Activated CD4-positive, alpha-beta T cell treated with anti-CD3 and anti-CD28 coated beads for 36 hours (primary cell): ENCODE measurements at regions not wholly inside any gene's neighbourhood (a gene's known extent, or its start where the extent isn't known, plus 50 kb on each side); places are given as distances from the start of the nearest gene placed in this dataset.
"Not testable (repeated sequence)": the region's sequence is repeated elsewhere in the genome, so short reads cannot be mapped to it uniquely, and the experiment has no call there.

Experiments used
- ATAC-seq: fragments of 200-7000 bp; cut with Tn5 transposase; one replicate; pipeline ENCODE4 v1.10.0; 2021; ENCODE audit warnings: mild to moderate bottlenecking, moderate library complexity
- CTCF ChIA-PET: fragments of 350-600 bp; sonication (Branson Sonifier 250); formaldehyde crosslinking; loops from one replicate; lab custom pipeline; 2021; ENCODE audit warnings: antibody characterized with exemption; lab: Charles Lee
- POLR2A ChIA-PET: fragments of 350-600 bp; sonication (Branson Sonifier 250); formaldehyde crosslinking; loops from one replicate; lab custom pipeline; 2021; ENCODE audit warnings: antibody characterized with exemption, inconsistent platforms; lab: Charles Lee
- DNase-seq: peaks from one replicate; pipeline ENCODE4 v3.0.0-alpha.2; 2020
- H3K27ac Mint-ChIP-seq: one replicate; pipeline ENCODE4 v1.8.0; 2021; ENCODE audit warnings: mixed read lengths
- H3K27me3 Mint-ChIP-seq: one replicate; pipeline ENCODE4 v1.8.0; 2021; ENCODE audit warnings: mixed read lengths
- H3K36me3 Mint-ChIP-seq: one replicate; pipeline ENCODE4 v1.8.0; 2021; ENCODE audit warnings: low read depth, mixed read lengths
- H3K4me1 Mint-ChIP-seq: one replicate; pipeline ENCODE4 v1.8.0; 2021; ENCODE audit warnings: mixed read lengths
- H3K4me3 Mint-ChIP-seq: one replicate; pipeline ENCODE4 v1.8.0; 2021; ENCODE audit warnings: mild to moderate bottlenecking, moderate library complexity, mixed read lengths
- H3K9me3 Mint-ChIP-seq: one replicate; pipeline ENCODE4 v1.8.0; 2021; ENCODE audit warnings: low read depth, mixed read lengths
- intact Hi-C, 2 experiments: fragments of 100-400 bp; cut with DNase I in 1 of 2; cut with micrococcal nuclease in 1 of 2; formaldehyde crosslinking; loops; one replicate each; pipeline versions ENCODE4 v1.14.2 to v1.15.1; 2022 to 2024; cut with DNase I, micrococcal nuclease

DNA sequence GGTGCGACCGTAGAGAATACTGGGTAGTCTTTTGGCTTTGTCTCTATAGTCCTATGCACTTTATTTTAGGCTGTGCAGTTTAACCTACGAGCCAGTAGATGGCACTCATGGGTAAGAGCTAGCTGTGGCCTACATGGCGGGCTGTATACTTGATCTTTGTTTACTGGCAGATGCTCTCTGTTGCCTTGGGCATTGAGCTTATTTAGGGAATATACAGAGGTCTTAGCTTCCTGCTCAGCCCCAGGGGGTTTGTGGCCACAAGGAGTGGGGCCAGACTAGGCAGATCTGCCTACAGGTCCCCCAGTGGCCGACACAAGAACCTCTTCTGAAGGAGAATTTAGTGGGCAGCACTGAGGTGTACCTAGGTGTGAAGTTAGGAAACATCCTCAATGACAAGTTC, 227.6 kb upstream of the HDX start:
- ChIA-PET CTCF (interaction anchor here (0.7 to 1.0 kb wide), 2 partner anchors 11 to 21 kb away, joined by 3 read pairs; no protein-coding TSS in a partner anchor), POLR2A (no interaction called here)
- Mint-ChIP-seq H3K27me3 (no peaks in the 10 kb centered on the region), H3K4me1 (no peaks in the 10 kb centered on the region), H3K4me3 (no peak overlapping the region), H3K36me3 (no peaks in the 10 kb centered on the region), H3K27ac (no peak overlapping the region), H3K9me3 (no peaks in the 10 kb centered on the region)
- DNase-seq (peak; percentile 7), ATAC-seq (peak; percentile 75)
- intact Hi-C loops = loop anchor here in 1 of 2 experiments (2.0 kb wide), 2 partner anchors 323 to 815 kb away; no protein-coding TSS in a partner anchor

DNA sequence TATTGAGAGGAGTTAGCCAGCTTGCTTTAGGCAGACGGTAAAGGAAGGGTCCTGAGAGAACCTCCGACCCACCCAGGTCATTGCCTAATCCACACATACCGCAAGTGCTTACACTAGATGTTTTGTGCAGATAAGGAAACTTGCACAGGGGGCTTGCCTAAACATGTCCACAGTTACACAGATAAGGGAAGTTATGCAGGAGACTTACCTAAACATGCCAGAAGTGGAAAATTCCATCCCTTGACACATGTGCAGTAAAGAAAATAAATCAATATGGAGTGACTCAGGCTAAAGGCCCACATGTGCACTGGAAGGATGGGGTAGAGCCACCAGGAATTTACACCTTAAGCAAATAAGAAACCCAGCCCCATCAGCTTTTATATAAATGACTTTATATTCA, 232.8 kb upstream of the HDX start:
- intact Hi-C loops = no loop called here
- DNase-seq (no peak), ATAC-seq (no peak)
- Mint-ChIP-seq H3K4me1 (no peaks in the 10 kb centered on the region), H3K9me3 (no peaks in the 10 kb centered on the region), H3K36me3 (no peaks in the 10 kb centered on the region), H3K27ac (no peak overlapping the region), H3K27me3 (no peaks in the 10 kb centered on the region), H3K4me3 (no peak overlapping the region)
- CTCF ChIA-PET = no interaction called here
- POLR2A ChIA-PET = no interaction called here

DNA sequence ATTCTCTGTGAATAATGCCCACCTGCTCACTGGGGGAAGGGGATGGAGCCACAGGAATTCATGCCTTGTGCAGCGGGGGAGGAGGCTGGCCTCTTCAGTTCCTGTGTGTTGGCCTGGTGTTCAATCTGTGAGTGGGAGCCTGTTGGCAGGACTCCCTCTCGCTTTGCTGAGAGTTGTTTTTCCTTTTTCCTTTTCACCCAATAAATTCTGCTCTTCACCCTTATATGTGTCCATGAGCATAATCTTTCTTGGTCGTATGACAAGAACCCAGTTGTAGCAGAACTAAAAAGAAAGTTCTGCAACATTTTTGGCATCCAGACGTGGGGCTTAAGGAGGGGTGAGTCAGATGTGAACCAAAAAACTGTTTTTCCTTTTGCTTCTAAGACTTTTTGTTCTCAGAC, 235.2 kb upstream of the HDX start:
- Mint-ChIP-seq H3K4me1 (no peaks in the 10 kb centered on the region), H3K36me3 (no peaks in the 10 kb centered on the region), H3K27ac (no peak overlapping the region), H3K4me3 (no peak overlapping the region), H3K27me3 (no peaks in the 10 kb centered on the region), H3K9me3 (no peaks in the 10 kb centered on the region)
- intact Hi-C loops = no loop called here
- ATAC-seq = no peak
- ChIA-PET POLR2A (no interaction called here), CTCF (no interaction called here)
- DNase-seq = no peak

DNA sequence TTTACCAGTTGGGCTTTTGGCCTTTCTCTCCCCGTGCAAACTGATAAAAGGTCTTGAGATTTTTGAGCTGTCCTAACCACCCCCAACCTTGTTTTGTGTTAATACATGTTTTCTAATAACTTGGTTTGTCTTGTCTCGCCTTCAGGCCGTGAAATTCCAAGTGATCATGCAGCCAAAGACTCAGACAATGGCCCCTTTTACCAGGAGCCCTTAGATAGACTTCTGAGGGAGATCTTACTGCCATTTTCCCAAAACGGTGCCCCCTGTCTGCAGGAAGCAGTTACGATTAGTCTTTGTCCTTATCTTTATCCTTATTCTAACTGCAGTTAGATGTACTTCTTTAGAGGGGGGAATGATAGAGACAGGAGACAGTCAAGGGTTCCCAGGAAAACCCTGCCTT, 245.3 kb upstream of the HDX start:
- POLR2A ChIA-PET = no interaction called here
- intact Hi-C loops = no loop called here

DNA sequence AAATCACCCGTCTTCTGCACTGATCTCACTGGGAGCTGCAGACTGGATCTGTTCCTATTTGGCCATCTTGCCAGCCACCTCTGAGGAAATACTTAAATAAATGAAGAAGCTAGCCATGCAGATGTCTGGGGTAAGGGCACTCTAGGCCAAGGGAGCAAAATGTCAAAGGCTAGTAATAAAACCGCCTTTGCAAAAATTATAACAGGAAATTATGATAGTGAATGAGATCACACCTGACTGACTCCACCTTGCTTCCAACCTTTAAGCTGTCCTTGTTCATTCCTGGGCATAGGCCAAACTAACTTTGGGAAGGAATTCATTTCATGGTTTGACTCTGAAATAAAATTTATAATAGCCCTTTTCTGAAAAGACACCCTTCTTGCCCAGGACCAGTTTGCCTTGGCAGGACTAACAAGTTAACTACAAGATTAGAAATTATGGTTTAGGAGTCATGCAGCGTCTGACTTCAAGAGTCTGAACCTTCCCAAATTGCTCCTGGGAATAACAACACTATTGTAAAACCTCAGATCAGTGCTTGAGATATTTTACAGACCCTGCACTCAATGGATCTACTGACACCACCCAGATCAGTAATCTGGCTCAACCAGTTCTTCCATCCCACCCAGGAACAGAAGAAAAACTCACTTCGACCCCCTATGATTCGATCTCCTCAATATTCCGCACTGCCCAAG, 246.9 kb upstream of the HDX start:
- no peak overlapping the region for H3K27ac Mint-ChIP-seq
- no peaks in the 10 kb centered on the region for H3K27me3 Mint-ChIP-seq
- H3K4me1 Mint-ChIP-seq = no peaks in the 10 kb centered on the region
- POLR2A ChIA-PET = no interaction called here
- H3K9me3 Mint-ChIP-seq = no peaks in the 10 kb centered on the region
- DNase-seq (no peak), ATAC-seq (no peak)
- intact Hi-C loops = no loop called here
- H3K36me3 Mint-ChIP-seq = no peaks in the 10 kb centered on the region
- CTCF ChIA-PET = no interaction called here
- H3K4me3 Mint-ChIP-seq = no peak overlapping the region

More for the DNA sequence above, 245.3 kb upstream of the HDX start:
- Mint-ChIP-seq H3K4me1 (no peaks in the 10 kb centered on the region), H3K27me3 (no peaks in the 10 kb centered on the region), H3K4me3 (no peak overlapping the region), H3K36me3 (no peaks in the 10 kb centered on the region), H3K9me3 (no peaks in the 10 kb centered on the region), H3K27ac (no peak overlapping the region)
- CTCF ChIA-PET = no interaction called here
- no peak for ATAC-seq
- DNase-seq = no peak

DNA sequence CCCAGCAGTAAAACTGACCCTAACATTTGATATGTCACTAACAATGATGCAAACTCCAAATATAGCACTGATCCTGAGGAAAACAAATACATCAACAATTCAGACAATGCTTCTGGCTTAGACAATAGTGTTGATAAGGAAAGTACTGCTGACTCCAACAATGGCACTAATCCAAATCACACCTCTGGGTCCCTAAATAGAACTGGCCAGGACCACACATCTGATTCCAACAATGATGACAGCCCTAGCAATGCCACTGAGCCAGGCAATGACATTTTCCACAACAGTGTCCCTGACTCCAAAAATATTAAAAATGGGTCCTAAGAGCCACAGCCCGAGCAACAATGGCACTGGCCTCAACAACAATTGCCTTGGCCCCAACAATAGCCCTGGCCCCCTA, 243.1 kb upstream of the APOOL start:
- no peaks in the 10 kb centered on the region for H3K36me3 Mint-ChIP-seq
- no peak overlapping the region for H3K4me3 Mint-ChIP-seq
- no peaks in the 10 kb centered on the region for H3K4me1 Mint-ChIP-seq
- H3K27ac Mint-ChIP-seq = no peak overlapping the region
- intact Hi-C loops = no loop called here
- no peak for ATAC-seq
- DNase-seq = no peak
- POLR2A ChIA-PET = no interaction called here
- no peaks in the 10 kb centered on the region for H3K27me3 Mint-ChIP-seq
- CTCF ChIA-PET = no interaction called here
- H3K9me3 Mint-ChIP-seq = no peaks in the 10 kb centered on the region

DNA sequence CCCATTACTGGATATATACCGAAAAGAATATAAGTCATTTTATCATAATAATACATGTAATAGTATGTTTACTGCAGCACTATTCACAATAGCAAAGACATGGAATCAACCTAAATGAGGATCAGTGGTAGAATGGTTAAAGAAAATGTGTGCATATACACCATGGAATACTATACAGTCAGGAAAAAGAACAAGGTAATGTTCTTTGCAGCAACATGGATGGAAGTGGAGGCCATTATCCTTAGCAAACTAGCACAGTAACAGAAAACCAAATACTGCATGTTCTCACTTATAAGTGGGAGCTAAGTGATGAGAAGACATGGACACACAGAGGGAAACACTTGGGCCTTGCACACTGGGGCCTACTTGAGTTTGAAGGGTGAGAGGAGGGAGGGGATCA, 207.4 kb upstream of the APOOL start:
- Mint-ChIP-seq H3K4me1 (no peaks in the 10 kb centered on the region), H3K9me3 (peaks cover 3% of the 10 kb centered on the region), H3K36me3 (no peaks in the 10 kb centered on the region), H3K27ac (no peak overlapping the region), H3K4me3 (no peak overlapping the region), H3K27me3 (no peaks in the 10 kb centered on the region)
- DNase-seq (no peak), ATAC-seq (no peak)
- intact Hi-C loops = no loop called here
- POLR2A ChIA-PET = no interaction called here
- CTCF ChIA-PET = no interaction called here

DNA sequence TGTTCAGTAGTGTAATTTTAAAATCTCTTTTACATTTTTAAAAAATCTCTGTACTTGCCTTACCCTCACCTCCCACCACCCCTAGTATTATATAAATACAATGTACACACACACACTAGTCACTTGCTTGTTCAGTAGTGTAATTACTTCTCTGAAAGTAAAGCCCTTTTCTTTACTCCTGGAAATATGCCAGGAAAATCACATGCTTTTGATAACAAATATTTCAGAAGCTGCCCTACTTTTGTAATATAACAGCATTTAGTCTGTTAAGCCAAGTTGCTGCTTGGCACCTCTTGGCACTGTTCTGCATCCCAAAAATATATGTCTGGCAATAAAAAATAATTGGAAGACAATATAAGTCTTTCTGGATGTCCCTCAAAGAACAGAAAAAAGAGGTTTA, 172.8 kb upstream of the APOOL start:
- Mint-ChIP-seq H3K27me3 (no peaks in the 10 kb centered on the region), H3K27ac (no peak overlapping the region), H3K9me3 (no peaks in the 10 kb centered on the region), H3K4me3 (no peak overlapping the region), H3K4me1 (no peaks in the 10 kb centered on the region), H3K36me3 (no peaks in the 10 kb centered on the region)
- no peak for ATAC-seq
- POLR2A ChIA-PET = no interaction called here
- CTCF ChIA-PET = no interaction called here
- intact Hi-C loops = no loop called here
- no peak for DNase-seq

DNA sequence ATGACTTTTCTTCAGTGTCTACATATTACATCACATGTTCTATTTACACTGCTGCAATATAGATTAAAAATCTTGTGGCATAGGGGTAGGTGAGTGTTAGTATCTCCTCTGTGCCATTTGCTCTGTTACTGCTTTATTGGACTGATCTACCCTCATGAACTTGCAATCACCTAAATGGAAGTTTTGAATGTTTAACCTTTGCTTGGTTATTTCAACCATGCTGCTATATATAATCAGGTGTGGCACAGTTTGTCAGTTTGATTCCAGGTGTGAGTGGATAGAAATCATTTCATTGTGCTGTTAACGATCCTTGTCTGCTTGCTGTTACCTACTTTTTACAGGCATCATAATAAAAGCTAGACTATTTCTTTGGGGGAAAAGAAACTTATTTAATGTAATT, 157.1 kb upstream of the APOOL start:
- H3K36me3 Mint-ChIP-seq, POLR2A ChIA-PET, DNase-seq, H3K27ac Mint-ChIP-seq, H3K4me1 Mint-ChIP-seq, intact Hi-C loops, CTCF ChIA-PET, H3K9me3 Mint-ChIP-seq, H3K27me3 Mint-ChIP-seq, H3K4me3 Mint-ChIP-seq, ATAC-seq: not testable (repeated sequence)

DNA sequence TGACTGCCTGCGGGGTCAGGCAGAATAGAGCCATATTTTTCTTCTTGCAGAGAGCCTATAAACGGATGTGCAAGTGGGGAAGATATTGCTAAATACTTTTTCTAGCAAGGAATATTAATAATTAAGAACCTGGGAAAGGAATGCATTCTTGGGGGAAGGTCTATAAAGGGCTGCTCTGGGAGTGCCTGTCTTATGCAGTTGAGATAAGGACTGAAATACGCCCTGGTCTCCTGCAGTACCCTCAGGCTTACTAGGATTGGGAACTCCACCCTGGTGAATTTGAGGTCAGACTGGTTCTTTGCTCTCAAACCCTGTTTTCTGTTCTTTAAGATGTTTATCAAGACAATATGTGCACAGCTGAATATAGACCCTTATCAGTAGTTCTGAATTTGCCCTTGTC, 152.5 kb upstream of the APOOL start:
- intact Hi-C loops, H3K27me3 Mint-ChIP-seq, ATAC-seq, H3K9me3 Mint-ChIP-seq, H3K36me3 Mint-ChIP-seq, H3K27ac Mint-ChIP-seq, H3K4me3 Mint-ChIP-seq, CTCF ChIA-PET, POLR2A ChIA-PET, H3K4me1 Mint-ChIP-seq, DNase-seq: not testable (repeated sequence)

DNA sequence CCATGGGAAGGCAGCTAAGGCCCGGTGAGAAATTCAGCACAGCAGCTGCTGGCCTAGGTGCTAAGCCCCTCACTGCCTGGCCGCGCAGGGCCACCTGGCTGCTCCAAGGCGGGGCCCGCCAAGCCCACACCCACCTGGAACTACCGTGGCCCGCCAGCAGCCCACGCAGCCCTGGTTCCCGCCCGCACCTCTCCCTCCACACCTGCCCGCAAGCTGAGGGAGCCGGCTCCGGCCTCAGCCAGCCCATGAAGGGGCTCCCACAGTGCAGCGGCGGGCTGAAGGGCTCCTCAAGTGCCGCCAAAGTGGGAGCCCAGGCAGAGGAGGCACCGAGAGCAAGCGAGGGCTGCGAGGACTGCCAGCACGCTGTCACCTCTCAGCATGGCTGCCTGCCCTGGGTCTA, 146.9 kb upstream of the APOOL start:
- H3K4me1 Mint-ChIP-seq, ATAC-seq, intact Hi-C loops, H3K36me3 Mint-ChIP-seq, H3K27ac Mint-ChIP-seq, H3K9me3 Mint-ChIP-seq, H3K27me3 Mint-ChIP-seq, CTCF ChIA-PET, POLR2A ChIA-PET, DNase-seq, H3K4me3 Mint-ChIP-seq: not testable (repeated sequence)

DNA sequence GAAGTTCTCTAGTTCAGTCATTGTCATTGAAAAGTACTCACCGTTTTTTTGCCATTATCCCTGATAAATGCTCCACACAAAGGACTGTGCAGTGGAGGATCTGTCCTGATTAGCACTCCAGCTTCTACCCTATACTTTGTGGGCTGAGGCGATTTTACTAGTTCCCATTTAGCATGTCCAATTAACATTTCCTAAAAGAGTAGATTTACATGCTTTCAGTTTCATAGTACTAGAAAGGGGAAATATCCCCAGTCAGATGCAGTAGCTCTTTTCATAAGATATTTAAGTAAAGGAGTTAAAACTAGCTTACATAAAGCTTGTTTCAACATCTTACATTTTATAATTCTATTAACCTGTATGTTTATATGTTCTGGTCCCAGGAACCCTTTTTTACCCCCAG, 144.9 kb upstream of the APOOL start:
- H3K9me3 Mint-ChIP-seq, ATAC-seq, H3K36me3 Mint-ChIP-seq, H3K27ac Mint-ChIP-seq, DNase-seq, CTCF ChIA-PET, intact Hi-C loops, H3K4me3 Mint-ChIP-seq, POLR2A ChIA-PET, H3K27me3 Mint-ChIP-seq, H3K4me1 Mint-ChIP-seq: not testable (repeated sequence)
